ENCODE measurements at regions not wholly inside any gene's neighbourhood (a gene's known extent, or its start where the extent isn't known, plus 50 kb on each side); places are given as distances from the start of the nearest gene placed in this dataset.

DNA sequence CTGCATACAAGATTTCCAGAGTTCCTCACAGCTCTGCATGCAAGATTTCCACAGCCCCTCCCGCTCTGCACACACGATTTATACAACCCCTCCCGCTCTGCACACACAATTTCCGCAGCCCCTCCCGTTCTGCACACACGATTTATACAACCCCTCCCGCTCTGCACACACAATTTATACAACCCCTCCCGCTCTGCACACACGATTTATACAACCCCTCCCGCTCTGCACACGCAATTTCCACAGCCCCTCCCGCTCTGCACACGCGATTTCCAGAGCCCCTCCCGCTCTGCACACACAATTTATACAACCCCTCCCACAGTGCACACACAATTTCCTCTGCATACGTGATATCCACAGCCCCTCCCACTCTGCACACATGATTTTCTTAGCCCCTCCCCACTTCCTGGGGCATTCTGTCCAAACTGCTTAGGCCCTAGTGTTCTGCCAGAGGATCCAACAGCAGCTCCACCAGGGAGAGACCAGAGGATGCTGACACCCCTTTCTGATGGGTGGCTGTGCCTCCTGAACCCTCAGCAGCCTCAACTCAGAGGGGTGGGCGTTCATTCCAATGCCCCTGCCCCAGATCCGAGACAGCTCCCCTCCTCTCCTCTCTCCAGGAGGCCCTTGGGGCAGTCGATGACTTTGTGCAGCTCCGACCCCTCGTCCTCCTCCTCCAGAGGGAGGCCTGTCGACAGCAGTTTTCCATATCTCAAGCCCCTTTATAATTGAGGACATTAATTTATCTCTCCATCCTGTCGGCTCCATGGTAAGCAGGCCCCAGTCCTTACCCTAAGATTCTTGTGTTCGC, 671.7 kb downstream of the BRD1 start:
- no peak for DNase-seq

DNA sequence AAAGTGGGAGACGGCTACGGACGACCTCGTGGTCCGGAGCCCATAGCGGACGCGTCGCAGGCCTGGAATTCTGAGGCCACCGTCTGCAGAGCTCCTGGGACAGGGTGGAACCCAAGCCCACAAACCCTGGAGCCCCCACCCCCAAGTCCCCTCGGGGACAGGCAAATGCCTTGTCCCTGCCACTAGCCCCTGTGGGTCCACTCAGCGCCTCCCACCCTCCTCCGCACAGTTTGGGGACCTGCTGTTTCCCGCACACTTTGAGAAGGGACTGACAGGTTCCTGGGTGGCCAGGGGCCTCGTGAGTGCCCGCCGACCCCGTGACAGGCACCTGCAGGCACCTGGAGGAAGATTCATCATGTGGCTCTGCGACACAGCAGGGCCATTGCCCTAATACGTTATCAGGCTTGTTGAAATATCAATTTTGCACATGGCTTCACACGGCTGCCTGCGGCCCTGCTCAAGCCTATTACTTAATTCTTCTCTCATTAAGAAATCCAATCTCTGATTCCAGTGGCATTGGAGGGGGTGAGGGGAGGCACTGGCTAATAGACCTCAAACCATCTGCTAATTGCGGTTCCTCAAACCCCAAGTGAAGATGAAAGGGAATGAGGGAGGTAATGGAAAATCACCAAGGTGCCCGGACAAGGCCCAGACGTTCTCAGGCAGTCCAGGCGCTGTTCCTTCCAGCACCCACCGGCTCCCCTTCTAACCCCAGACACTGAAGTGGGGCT, 672.5 kb downstream of the BRD1 start:
- DNase-seq, result no peak

DNA sequence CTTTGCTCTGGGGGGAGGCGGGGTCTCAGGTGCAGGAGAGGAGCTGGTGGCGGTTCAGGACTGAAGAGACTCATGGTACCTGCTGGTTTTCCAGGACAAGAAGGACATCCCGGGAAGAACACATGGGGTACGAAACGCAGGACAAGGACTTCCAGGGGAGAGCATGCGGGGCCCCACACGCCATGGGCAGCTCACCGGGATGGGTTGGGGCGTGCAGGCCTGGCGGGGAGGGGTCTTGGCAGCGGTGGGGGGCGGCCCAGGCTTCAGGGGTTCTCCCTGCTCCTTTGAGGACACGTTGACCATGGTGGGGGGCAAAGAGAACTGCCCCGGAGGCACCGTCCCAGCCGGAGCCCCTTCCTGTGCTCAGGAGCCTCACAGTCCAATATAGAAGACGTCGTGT, 673.2 kb downstream of the BRD1 start:
- DNase-seq, result no peak

GRCh38 chr22:49153921-49154320, 673.8 kb downstream of the BRD1 start:
- DNase-seq, result no peak

GRCh38 chr22:49152939-49153770, 674.5 kb downstream of the BRD1 start:
- no peak for DNase-seq

DNA sequence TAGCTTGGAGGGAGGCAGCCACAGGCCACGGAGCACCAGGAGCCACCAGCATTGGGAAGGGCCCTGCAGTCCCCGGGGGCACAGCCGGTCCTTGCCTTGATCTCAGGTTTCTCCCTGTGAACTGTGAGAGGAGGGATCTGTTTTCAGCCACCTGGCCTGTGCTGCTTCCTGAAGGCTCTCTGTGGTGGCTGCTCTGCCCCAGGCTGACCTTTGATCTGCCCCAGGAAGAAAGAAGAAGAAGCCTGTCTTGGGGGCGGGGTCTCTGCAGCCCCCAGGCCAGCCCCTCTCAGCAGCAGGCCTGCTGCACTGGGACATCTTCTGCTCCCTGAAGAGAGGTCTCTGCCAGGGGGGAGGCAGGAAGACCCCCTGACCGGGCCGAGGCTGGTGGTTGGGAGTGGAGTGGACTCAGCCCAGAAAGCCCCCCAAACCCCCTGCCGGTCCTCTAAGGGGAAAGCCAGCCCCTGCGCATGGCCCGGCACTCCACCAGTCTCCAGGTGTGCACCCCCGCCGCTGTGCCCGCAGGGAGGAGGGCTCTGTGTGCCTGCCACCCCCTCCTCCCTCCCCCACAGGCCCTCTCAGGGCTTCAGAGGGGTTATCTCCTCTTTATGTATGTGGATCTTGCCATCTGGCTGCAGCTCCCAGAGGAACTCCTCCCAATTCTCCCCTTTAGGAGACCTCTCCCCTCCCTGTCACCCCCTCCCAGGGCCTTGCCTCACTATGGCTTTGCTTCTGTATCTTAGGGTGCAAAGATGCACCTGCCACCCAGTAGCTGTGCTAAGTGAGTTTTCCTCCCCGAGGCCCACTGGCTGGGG, 675.3 kb downstream of the BRD1 start:
- DNase-seq, result no peak

DNA sequence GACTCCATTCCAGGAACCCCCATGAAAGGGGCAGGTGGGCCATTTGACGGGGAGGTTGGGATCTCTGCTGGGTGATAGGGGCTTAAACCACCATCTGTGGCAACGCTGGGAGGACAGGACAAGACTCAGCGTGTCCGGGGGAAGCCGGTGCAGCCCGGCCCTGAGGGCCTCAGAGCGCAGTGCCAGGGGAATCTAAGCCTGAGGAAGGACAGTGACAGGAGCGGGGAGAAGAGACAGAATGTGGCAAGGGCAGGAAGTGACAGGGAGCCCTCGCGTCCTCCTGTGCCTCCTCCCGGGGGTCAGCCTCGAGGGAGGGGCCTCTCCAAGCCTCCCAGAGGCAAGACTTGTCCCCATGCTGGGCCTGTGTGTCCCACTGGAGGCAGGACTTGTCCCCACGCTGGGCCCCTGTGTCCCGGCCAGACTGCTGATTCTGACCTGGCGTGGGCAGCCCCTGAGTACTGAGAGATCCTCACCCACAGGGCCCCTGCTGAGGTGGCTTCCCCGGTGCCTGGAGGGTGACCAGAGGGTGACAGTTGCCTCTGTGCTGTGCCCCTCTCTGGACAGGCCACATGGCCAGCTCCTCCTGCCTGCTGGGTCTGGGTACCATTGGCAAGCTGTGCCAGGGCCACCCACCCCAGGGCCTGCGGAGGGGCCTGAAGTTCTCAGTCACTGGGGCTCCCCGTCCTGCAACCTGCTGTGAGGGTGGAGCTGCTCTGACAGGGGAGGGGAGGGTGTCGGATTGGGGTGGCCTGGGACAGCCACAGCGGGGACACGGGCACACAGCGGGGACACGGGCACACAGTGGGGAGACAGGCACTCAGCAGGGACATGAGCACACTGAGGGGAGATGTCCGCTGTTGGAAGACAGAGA, 676.2 kb downstream of the BRD1 start:
- DNase-seq, result no peak

- DNase-seq, result no peak
These were observed 676.9 kb downstream of the BRD1 start for GRCh38 chr22:49150801-49151221.

DNA sequence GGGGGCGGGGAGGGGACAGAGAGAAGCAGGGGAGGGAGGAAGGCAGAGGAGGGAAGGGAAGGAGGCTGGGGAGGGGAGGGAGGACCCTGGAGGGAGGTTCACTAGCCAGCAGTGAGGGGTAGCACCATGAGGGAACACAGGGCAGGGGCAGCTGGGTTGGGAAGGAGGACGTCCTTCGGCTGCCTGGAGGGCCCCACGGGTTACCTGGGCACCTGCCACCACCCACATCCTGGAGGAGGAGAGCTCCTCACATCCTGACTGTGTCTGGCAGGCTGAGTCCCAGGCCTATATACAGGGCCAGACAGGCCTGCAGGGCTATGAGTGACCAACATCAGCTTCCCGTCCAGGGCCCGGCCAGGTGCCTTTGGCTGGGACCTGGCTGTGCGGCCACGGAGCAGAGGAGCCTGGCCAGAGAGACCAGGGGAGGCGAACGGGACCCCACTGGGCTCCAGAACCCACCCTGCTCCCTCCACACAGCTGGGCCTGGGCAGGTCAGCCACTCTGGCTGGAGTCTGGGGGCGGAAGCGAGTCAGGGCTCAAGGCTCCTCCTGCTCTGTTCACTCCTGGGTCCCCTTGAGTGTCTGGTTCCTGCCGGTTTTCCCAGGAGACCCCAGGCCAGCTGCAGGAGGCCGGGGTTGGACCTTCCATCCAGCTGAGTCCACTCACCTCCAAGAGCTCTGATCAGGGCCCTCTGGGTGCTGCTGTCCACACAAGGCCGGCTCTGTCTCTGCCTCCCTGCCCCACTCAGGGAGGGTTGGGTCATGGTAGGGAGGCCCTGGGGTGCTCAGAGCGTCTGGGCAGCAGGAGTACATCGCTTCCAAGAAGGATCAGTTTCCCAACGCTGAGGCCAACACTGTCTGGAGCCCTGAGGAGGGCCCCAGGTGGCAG, 677.7 kb downstream of the BRD1 start:
- no peak for DNase-seq

- no peak for DNase-seq
These were observed 678.7 kb downstream of the BRD1 start for GRCh38 chr22:49148895-49149418.

DNA sequence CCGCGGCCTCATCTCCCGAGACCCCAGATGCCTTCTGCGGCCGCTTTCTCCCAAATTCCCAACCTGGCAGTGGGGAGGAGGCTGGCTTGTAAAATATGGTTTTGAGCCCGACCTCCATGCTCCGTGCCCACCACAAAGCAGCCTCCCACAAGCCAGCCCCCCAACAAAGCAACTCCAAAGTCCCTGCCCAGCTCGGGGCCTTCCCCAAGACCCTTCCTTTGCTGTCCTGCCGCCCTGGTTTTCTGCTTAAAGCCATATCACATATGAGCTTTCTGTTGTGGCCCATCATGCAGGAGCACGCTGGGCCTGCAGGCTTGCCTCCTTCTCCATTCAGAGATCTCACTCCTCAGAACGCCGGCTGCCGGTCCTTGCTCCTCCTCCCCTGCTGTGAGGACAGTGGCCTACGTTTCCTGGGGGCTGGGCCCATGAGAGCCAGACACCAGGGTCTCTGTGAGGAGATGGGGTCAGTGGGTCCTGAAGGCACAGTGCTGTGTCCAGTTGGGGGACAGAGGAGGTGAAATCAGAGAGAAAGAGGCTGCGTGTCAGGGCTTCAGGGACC, 680.0 kb downstream of the BRD1 start:
- no peak for DNase-seq

DNA sequence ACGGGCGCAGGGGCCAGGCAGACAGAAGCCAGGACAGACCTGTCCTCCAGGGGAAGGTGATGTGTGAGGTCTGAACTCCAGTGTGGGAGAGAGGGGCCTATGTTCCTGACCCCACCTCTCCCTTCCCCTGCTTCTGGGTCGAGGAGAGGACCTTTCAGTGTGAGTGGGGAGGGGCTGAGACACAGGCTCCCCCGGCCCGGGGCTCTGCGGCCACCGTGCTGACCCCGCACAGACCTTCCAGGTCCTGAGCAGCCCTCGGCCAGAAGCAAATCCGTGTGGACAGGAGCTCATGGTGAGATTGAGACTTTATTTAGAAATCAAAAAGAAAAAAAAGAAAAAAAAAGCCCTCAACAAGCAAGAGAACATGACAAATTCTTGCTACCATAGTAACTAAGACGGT, 680.5 kb downstream of the BRD1 start:
- DNase-seq, result no peak

GRCh38 chr22:49146511-49146910, 681.2 kb downstream of the BRD1 start:
- no peak for DNase-seq

GRCh38 chr22:49143812-49144211, 683.9 kb downstream of the BRD1 start:
- DNase-seq, result no peak

DNA sequence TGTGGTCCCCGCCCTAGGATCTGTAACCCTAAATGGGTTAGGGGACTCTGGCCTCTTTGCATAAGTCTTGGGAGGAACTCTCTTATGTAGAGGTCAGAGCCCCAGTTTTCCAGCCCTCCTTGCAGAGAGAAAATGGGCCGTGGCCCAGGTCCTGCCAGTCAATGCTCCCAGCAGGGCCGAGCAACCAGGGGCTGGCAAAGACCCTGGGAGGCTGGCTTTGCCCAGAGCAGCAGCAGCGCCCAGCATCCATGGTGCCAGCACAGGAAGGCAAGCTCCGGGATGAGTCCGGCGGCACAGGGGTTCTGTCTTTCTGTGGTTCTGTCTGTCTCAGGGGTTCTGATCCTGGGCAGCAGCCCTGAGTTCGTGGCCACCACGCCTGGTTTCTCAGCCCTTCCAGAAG, 684.8 kb downstream of the BRD1 start:
- DNase-seq, result no peak

GRCh38 chr22:49142296-49142695, 685.4 kb downstream of the BRD1 start:
- DNase-seq, result no peak

DNA sequence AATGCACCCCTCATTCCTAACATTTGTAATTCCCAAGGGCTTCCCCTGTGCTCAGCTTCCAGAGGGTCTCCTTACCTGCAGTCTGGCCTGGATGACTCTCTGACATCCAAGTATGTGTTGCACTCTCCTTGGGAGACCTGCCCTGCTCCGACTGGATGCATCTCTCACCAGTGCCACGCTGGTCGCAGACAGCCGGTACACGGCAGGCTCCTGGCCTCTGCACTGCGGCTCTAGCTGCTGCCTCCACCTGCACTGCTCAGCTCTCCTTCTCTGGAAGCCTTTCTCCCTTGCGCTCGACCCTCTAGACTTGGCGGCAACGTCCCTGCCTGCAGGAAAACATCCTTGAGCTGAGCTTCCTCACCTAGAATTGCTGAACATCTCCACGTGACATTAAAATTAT, 685.9 kb downstream of the BRD1 start:
- no peak for DNase-seq

DNA sequence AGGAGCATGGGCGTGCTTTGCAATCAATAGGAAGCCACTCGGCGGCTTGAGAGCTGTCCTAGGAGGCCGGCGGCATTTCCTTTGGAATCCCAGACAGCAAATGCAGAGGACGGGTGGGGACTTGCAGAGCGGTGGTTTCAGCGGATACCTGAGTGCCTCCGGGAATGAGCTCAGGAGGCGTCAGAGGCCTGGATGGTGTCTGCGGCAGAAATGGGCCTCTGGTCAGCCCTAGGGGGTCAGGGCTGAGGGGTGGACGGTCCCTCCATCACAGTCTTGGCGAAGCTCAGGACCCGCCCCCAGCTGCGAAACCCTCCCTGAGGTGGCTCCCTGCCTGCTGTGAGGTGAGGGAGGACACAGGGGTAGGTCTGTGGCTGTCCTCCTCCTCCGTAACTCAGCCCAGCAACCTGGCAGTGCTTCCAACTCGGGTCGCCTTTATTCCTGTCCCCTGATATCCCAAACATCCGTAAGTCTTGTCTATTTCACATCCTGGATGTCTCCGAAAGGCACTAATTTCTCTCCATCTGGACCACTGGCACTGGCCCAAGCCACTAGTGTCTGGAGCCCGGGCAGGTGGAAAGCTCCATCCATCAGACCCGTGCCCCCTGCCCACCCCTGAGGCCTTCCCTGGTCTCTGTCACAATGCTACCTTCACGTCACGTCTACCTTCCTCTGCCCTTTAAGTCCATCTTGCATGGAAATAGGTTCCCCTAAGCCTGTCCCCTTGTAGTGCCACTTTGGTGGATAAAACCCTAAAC, 686.6 kb downstream of the BRD1 start:
- DNase-seq, result no peak

GRCh38 chr22:49139492-49140151, 688.1 kb downstream of the BRD1 start:
- no peak for DNase-seq

All from inflammatory macrophage treated with lipopolysaccharide for 4 hours (primary cell).